ENCODE measurements at regions not wholly inside any gene's neighbourhood (a gene's known extent, or its start where the extent isn't known, plus 50 kb on each side); places are given as distances from the start of the nearest gene placed in this dataset.

- no peak for DNase-seq
- Histone ChIP-seq H3K9me2 (replicated peaks; ENCODE audit: low read length) (no peaks in the 10 kb centered on the region), H4K20me1 (ENCODE audit: low read length) (no peaks in the 10 kb centered on the region), H2AFZ (ENCODE audit: low read length) (no peak overlapping the region), H3K79me2 (ENCODE audit: low read length) (no peaks in the 10 kb centered on the region), H3K4me1 (ENCODE audit: insufficient read depth, low read length) (peaks cover 61% of the 10 kb centered on the region), H3K4me3 (ENCODE audit: low read length) (no peak overlapping the region), H3K27me3 (ENCODE audit: low read length) (no peaks in the 10 kb centered on the region), H3K36me3 (ENCODE audit: low read depth, low read length) (no peaks in the 10 kb centered on the region), H3K27ac (ENCODE audit: low read length) (no peak overlapping the region), H3K9ac (ENCODE audit: low read length) (no peak overlapping the region), H3K4me2 (ENCODE audit: low read length) (no peak overlapping the region), H3K9me3 (ENCODE audit: low read length) (no peaks in the 10 kb centered on the region), H3F3A (ENCODE audit: low read length, unreplicated experiment) (no peaks in the 10 kb centered on the region)
- ChIA-PET POLR2A (ENCODE audit: unreplicated experiment) (no interaction called here), CTCF (no interaction called here)
- ATAC-seq: no peak
- intact Hi-C loops (cut with micrococcal nuclease): loop anchor here (5.0 kb wide), 1 partner anchor 73 kb away; the partner anchor contains the start of gene PODXL
- TF ChIP-seq CTCF (conservative IDR thresholded peaks at IDR 0.05; ENCODE audit: low read depth, low read length): no peak
- TF ChIP-seq EZH2 (IDR thresholded peaks at IDR 0.05; ENCODE audit: low read length, unreplicated experiment): no peak
- no peak for TF ChIP-seq EZH2phosphoT487 (IDR thresholded peaks at IDR 0.05; ENCODE audit: borderline replicate concordance, low read length)
- BruUV-seq (replicated peaks): no TSS peak
These were observed 74.0 kb upstream of the PODXL start for GRCh38 chr7:131630427-131630826.

GRCh38 chr7:131629217-131629882 lies 72.9 kb upstream of the PODXL start:
- BruUV-seq (replicated peaks): no TSS peak
- ChIA-PET POLR2A (ENCODE audit: unreplicated experiment) (no interaction called here), CTCF (no interaction called here)
- DNase-seq (peak; percentile 47), ATAC-seq (peak; percentile 4; the same call in 1 of the 2 replicates)
- intact Hi-C loops (cut with micrococcal nuclease): no loop called here
- Histone ChIP-seq H3K27ac (ENCODE audit: low read length) (peak overlapping the region; percentile 56), H3K4me3 (ENCODE audit: low read length) (0 out of 2 replicates have a peak overlapping the region, but pooled peaks have one; percentile 4), H3K9me3 (ENCODE audit: low read length) (no peaks in the 10 kb centered on the region), H3K27me3 (ENCODE audit: low read length) (no peaks in the 10 kb centered on the region), H4K20me1 (ENCODE audit: low read length) (no peaks in the 10 kb centered on the region), H2AFZ (ENCODE audit: low read length) (peak overlapping the region; percentile 27), H3K4me2 (ENCODE audit: low read length) (peak overlapping the region; percentile 38), H3F3A (ENCODE audit: low read length, unreplicated experiment) (no peaks in the 10 kb centered on the region), H3K9me2 (replicated peaks; ENCODE audit: low read length) (no peaks in the 10 kb centered on the region), H3K9ac (ENCODE audit: low read length) (peak overlapping the region; percentile 19; the same call in 1 of the 2 replicates), H3K79me2 (ENCODE audit: low read length) (no peaks in the 10 kb centered on the region), H3K36me3 (ENCODE audit: low read depth, low read length) (no peaks in the 10 kb centered on the region), H3K4me1 (ENCODE audit: insufficient read depth, low read length) (peaks cover 72% of the 10 kb centered on the region)
- TF ChIP-seq EZH2phosphoT487 (IDR thresholded peaks at IDR 0.05; ENCODE audit: borderline replicate concordance, low read length) (no peak), CTCF (conservative IDR thresholded peaks at IDR 0.05; ENCODE audit: low read depth, low read length) (no peak), EZH2 (IDR thresholded peaks at IDR 0.05; ENCODE audit: low read length, unreplicated experiment) (no peak)

GRCh38 chr7:131628634-131629033 lies 72.2 kb upstream of the PODXL start:
- ChIA-PET CTCF (no interaction called here), POLR2A (ENCODE audit: unreplicated experiment) (no interaction called here)
- no peaks in the 10 kb centered on the region for H3K9me2 ChIP-seq (replicated peaks; ENCODE audit: low read length)
- peak overlapping the region; percentile 56 for H3K27ac ChIP-seq (ENCODE audit: low read length)
- H3K4me2 ChIP-seq (ENCODE audit: low read length): no peak overlapping the region
- BruUV-seq (replicated peaks): no TSS peak
- intact Hi-C loops (cut with micrococcal nuclease): no loop called here
- ATAC-seq (no peak), DNase-seq (no peak)
- no peaks in the 10 kb centered on the region for H3K27me3 ChIP-seq (ENCODE audit: low read length)
- H4K20me1 ChIP-seq (ENCODE audit: low read length): no peaks in the 10 kb centered on the region
- H3K36me3 ChIP-seq (ENCODE audit: low read depth, low read length): no peaks in the 10 kb centered on the region
- no peak overlapping the region for H3K4me3 ChIP-seq (ENCODE audit: low read length)
- no peaks in the 10 kb centered on the region for H3K79me2 ChIP-seq (ENCODE audit: low read length)
- peaks cover 68% of the 10 kb centered on the region for H3K4me1 ChIP-seq (ENCODE audit: insufficient read depth, low read length)
- TF ChIP-seq CTCF (conservative IDR thresholded peaks at IDR 0.05; ENCODE audit: low read depth, low read length) (no peak), EZH2 (IDR thresholded peaks at IDR 0.05; ENCODE audit: low read length, unreplicated experiment) (no peak), EZH2phosphoT487 (IDR thresholded peaks at IDR 0.05; ENCODE audit: borderline replicate concordance, low read length) (no peak)
- no peaks in the 10 kb centered on the region for H3F3A ChIP-seq (ENCODE audit: low read length, unreplicated experiment)
- H3K9me3 ChIP-seq (ENCODE audit: low read length): no peaks in the 10 kb centered on the region
- H3K9ac ChIP-seq (ENCODE audit: low read length): peak overlapping the region; percentile 19; the same call in 1 of the 2 replicates
- no peak overlapping the region for H2AFZ ChIP-seq (ENCODE audit: low read length)
